Islet of Langerhans (tissue), 1 donor: ENCODE measurements at regions not wholly inside any gene's neighbourhood (a gene's known extent, or its start where the extent isn't known, plus 50 kb on each side); places are given as distances from the start of the nearest gene placed in this dataset.

Experiments used
- FAIRE-seq: peaks from one replicate; lab custom pipeline; 2011; peaks lifted over from hg19 to GRCh38; lab: Jason Lieb, UNC

- no peak for FAIRE-seq
Observed at GRCh38 chr1:185574139-185574875, 159.9 kb upstream of the HMCN1 start.

- no peak for FAIRE-seq
Observed at GRCh38 chr1:185573677-185574076, 160.5 kb upstream of the HMCN1 start.

- no peak for FAIRE-seq
Observed at GRCh38 chr1:185573162-185573561, 161.0 kb upstream of the HMCN1 start.

GRCh38 chr1:185570962-185571361 is 163.2 kb upstream of the HMCN1 start:
- FAIRE-seq: no peak

GRCh38 chr1:185568155-185569123 is 165.8 kb upstream of the HMCN1 start:
- FAIRE-seq: peak; percentile 98

GRCh38 chr1:185567440-185567839 is 166.8 kb upstream of the HMCN1 start:
- FAIRE-seq: no peak

GRCh38 chr1:185566995-185567394 is 167.2 kb upstream of the HMCN1 start:
- peak; percentile 75 for FAIRE-seq

- no peak for FAIRE-seq
Observed at GRCh38 chr1:185565302-185565701, 168.9 kb upstream of the HMCN1 start.

GRCh38 chr1:185564816-185565215 is 169.4 kb upstream of the HMCN1 start:
- no peak for FAIRE-seq

GRCh38 chr1:185562461-185563359 is 171.5 kb upstream of the HMCN1 start:
- no peak for FAIRE-seq

- no peak for FAIRE-seq
Observed at GRCh38 chr1:185561629-185562028, 172.6 kb upstream of the HMCN1 start.

- FAIRE-seq: no peak
Observed at GRCh38 chr1:185560760-185561159, 173.4 kb upstream of the HMCN1 start.

GRCh38 chr1:185559684-185560331 is 174.4 kb upstream of the HMCN1 start:
- FAIRE-seq: no peak

- no peak for FAIRE-seq
Observed at GRCh38 chr1:185559151-185559550, 175.0 kb upstream of the HMCN1 start.

GRCh38 chr1:185556561-185556960 is 177.6 kb upstream of the HMCN1 start:
- no peak for FAIRE-seq

- no peak for FAIRE-seq
Observed at GRCh38 chr1:185555743-185556142, 178.4 kb upstream of the HMCN1 start.

GRCh38 chr1:185551008-185551407 is 183.2 kb upstream of the HMCN1 start:
- no peak for FAIRE-seq

GRCh38 chr1:185549906-185550305 is 184.3 kb upstream of the HMCN1 start:
- FAIRE-seq: peak; percentile 5

GRCh38 chr1:185546029-185546428 is 188.2 kb upstream of the HMCN1 start:
- FAIRE-seq: no peak

- no peak for FAIRE-seq
Observed at GRCh38 chr1:185541871-185542301, 192.3 kb upstream of the HMCN1 start.

GRCh38 chr1:185540295-185540694 is 193.9 kb upstream of the HMCN1 start:
- FAIRE-seq: no peak
